Neuronal stem cell (in vitro differentiated cells): ENCODE measurements at regions not wholly inside any gene's neighbourhood (a gene's known extent, or its start where the extent isn't known, plus 50 kb on each side); places are given as distances from the start of the nearest gene placed in this dataset.

Experiments
- DNase-seq: peaks from one replicate; pipeline ENCODE4 v3.0.0-alpha.2; 2013; ENCODE audit warnings: low spot score
- H2AFZ ChIP-seq: one replicate; pipeline ENCODE4 v1.6.1; 2013; ENCODE audit warnings: mild to moderate bottlenecking, low read length, inconsistent platforms
- H2AK5ac ChIP-seq: 2 replicates; pipeline ENCODE4 v1.6.1; 2013; ENCODE audit warnings: low read depth, mild to moderate bottlenecking, inconsistent platforms, low read length, moderate library complexity, mixed read lengths
- H2BK120ac ChIP-seq: 2 replicates; pipeline ENCODE4 v1.6.1; 2013; ENCODE audit warnings: low read depth, mild to moderate bottlenecking, inconsistent platforms, low read length, moderate library complexity, mixed read lengths
- H2BK12ac ChIP-seq: one replicate; pipeline ENCODE4 v1.6.1; 2013; ENCODE audit warnings: low read length, inconsistent platforms
- H2BK15ac ChIP-seq: 2 replicates; pipeline ENCODE4 v1.6.1; 2013; ENCODE audit warnings: mild to moderate bottlenecking, low read length, inconsistent platforms, mixed read lengths
- H2BK5ac ChIP-seq: one replicate; pipeline ENCODE4 v1.6.1; 2013; ENCODE audit warnings: inconsistent platforms, mild to moderate bottlenecking, low read length, moderate library complexity
- H3K14ac ChIP-seq: one replicate; pipeline ENCODE4 v1.6.1; 2013; ENCODE audit warnings: low read length, inconsistent platforms
- H3K18ac ChIP-seq: 2 replicates; pipeline ENCODE4 v1.6.1; 2013; ENCODE audit warnings: low read length, inconsistent platforms
- H3K23ac ChIP-seq: 2 replicates; pipeline ENCODE4 v1.6.1; 2013; ENCODE audit warnings: low read depth, mild to moderate bottlenecking, mixed read lengths, low read length, inconsistent platforms; ENCODE audit not compliant: poor library complexity
- H3K27ac ChIP-seq: replicated peaks from 3 replicates; pipeline ENCODE4 v1.5.1; 2013; ENCODE audit warnings: low read length, inconsistent platforms
- H3K27me3 ChIP-seq, 3 experiments: 2 replicates each; pipeline ENCODE4 v1.6.1; 2013; ENCODE audit warnings: low read length in 3 of 3, mild to moderate bottlenecking in 2 of 3, inconsistent platforms in 1 of 3, low read depth in 1 of 3, mixed read lengths in 1 of 3, moderate library complexity in 1 of 3; ENCODE audit not compliant: control insufficient read depth in 3 of 3, insufficient read depth in 3 of 3
- H3K36me3 ChIP-seq, 2 donors: replicated peaks in 1 of 2; 2 replicates each; pipeline ENCODE4 v1.6.1; 2013; ENCODE audit warnings: low read length in 2 of 2; ENCODE audit not compliant: control insufficient read depth in 2 of 2, insufficient read depth in 2 of 2
- H3K4ac ChIP-seq: 2 replicates; pipeline ENCODE4 v1.6.1; 2013; ENCODE audit warnings: inconsistent platforms, mild to moderate bottlenecking, low read length, moderate library complexity
- H3K4me1 ChIP-seq, 2 donors: 1 replicate in 1 of 2; 2 replicates in 1 of 2; pipeline ENCODE4 v1.6.1; 2013; ENCODE audit warnings: low read length in 2 of 2, low read depth in 1 of 2; ENCODE audit not compliant: control insufficient read depth in 2 of 2, insufficient read depth in 1 of 2
- H3K4me2 ChIP-seq: one replicate; pipeline ENCODE4 v1.6.1; 2013; ENCODE audit warnings: mild to moderate bottlenecking, low read length, inconsistent platforms; ENCODE audit not compliant: insufficient read depth, poor library complexity, severe bottlenecking
- H3K4me3 ChIP-seq, 2 donors: 2 replicates each; pipeline ENCODE4 v1.5.1; 2013; ENCODE audit warnings: low read length in 2 of 2, mild to moderate bottlenecking in 2 of 2, inconsistent platforms in 1 of 2, moderate library complexity in 1 of 2
- H3K79me1 ChIP-seq: one replicate; pipeline ENCODE4 v1.6.1; 2013; ENCODE audit warnings: low read depth, mild to moderate bottlenecking, inconsistent platforms, low read length, moderate library complexity
- H3K9ac ChIP-seq: one replicate; pipeline ENCODE4 v1.6.1; 2013; ENCODE audit warnings: mild to moderate bottlenecking, low read depth, low read length, inconsistent platforms; ENCODE audit not compliant: poor library complexity
- H3K9me3 ChIP-seq, 2 donors: replicated peaks in 1 of 2; 2 replicates each; pipeline versions ENCODE3 to v1.6.1; 2013; ENCODE audit warnings: low read length in 2 of 2, mild to moderate bottlenecking in 2 of 2, inconsistent platforms in 1 of 2, low read depth in 1 of 2, mixed read lengths in 1 of 2, moderate library complexity in 1 of 2; ENCODE audit not compliant: control insufficient read depth in 2 of 2, insufficient read depth in 1 of 2
- H4K8ac ChIP-seq: one replicate; pipeline ENCODE4 v1.6.1; 2013; ENCODE audit warnings: low read depth, mild to moderate bottlenecking, inconsistent platforms, low read length, moderate library complexity
- H4K91ac ChIP-seq: one replicate; pipeline ENCODE4 v1.6.1; 2013; ENCODE audit warnings: low read length, low read depth, mild to moderate bottlenecking, inconsistent platforms; ENCODE audit not compliant: poor library complexity
- WGBS, 2 donors: extraction: QIAGEN DNeasy Blood & Tissue Kit; methylation state at CpG; one replicate each; pipeline ENCODE4 v1.1.7; 2013; ENCODE audit warnings: missing lambda C conversion rate in 2 of 2, mixed read lengths in 1 of 2; ENCODE audit not compliant: insufficient read length in 2 of 2, insufficient replicate concordance in 1 of 2; ENCODE audit errors: extremely low coverage in 2 of 2; 5-methylcytosine and 5-hydroxymethylcytosine counted together

- Histone ChIP-seq H3K9ac (peak overlapping the region; percentile 77), H3K4ac (no peak overlapping the region), H3K18ac (no peak overlapping the region), H3K36me3 (no peaks in the 10 kb centered on the region), H3K4me3 (peak overlapping the region in 1 of 2 donors; percentile 37), H2AK5ac (no peak overlapping the region), H4K91ac (no peak overlapping the region), H3K4me1 (no peaks in the 10 kb centered on the region), H2BK12ac (no peak overlapping the region), H3K27ac (no peak overlapping the region), H3K79me1 (peaks cover 3% of the 10 kb centered on the region), H2BK5ac (no peak overlapping the region), H3K14ac (no peak overlapping the region), H3K9me3 (peaks cover 0 to 4% of the 10 kb centered on the region in 2 donors), H2BK120ac (no peak overlapping the region), H3K27me3 (peaks cover 0 to 7% (median 0%) of the 10 kb centered on the region in 3 experiments), H3K23ac (no peak overlapping the region), H2AFZ (no peak overlapping the region), H4K8ac (no peak overlapping the region), H3K4me2 (no peak overlapping the region), H2BK15ac (no peak overlapping the region)
- no peak for DNase-seq
- no CpG with 5 or more reads among the region's 18 CpGs for WGBS, 2 donors
These were observed 77.4 kb upstream of the PPP1R26 start for GRCh38 chr9:135402048-135402738.

- no peak overlapping the region for H3K27ac ChIP-seq
- no peak overlapping the region for H3K4me2 ChIP-seq
- peak overlapping the region; percentile 37 for H3K4ac ChIP-seq
- no peak overlapping the region for H3K23ac ChIP-seq
- no peak overlapping the region for H2BK15ac ChIP-seq
- peaks cover 3% of the 10 kb centered on the region for H3K79me1 ChIP-seq
- peak overlapping the region in 1 of 2 donors; percentile 45 for H3K4me3 ChIP-seq
- no CpG with 5 or more reads among the region's 29 CpGs for WGBS, 2 donors
- H3K9me3 ChIP-seq: peaks cover 0 to 3% of the 10 kb centered on the region in 2 donors
- no peak overlapping the region for H4K8ac ChIP-seq
- H3K14ac ChIP-seq: peak overlapping the region; percentile 89
- peak overlapping the region; percentile 8 for H2BK120ac ChIP-seq
- no peak for DNase-seq
- H2BK5ac ChIP-seq: no peak overlapping the region
- no peak overlapping the region for H3K9ac ChIP-seq
- H2BK12ac ChIP-seq: peak overlapping the region; percentile 73
- peaks cover 0 to 7% (median 0%) of the 10 kb centered on the region in 3 experiments for H3K27me3 ChIP-seq
- H4K91ac ChIP-seq: no peak overlapping the region
- no peak overlapping the region for H3K18ac ChIP-seq
- no peak overlapping the region for H2AK5ac ChIP-seq
- no peak overlapping the region for H2AFZ ChIP-seq
- no peaks in the 10 kb centered on the region for H3K36me3 ChIP-seq
- H3K4me1 ChIP-seq: no peaks in the 10 kb centered on the region
These were observed 76.6 kb upstream of the PPP1R26 start for GRCh38 chr9:135402739-135403695.

GRCh38 chr9:135403733-135404450 is 75.7 kb upstream of the PPP1R26 start:
- Histone ChIP-seq H3K4me1 (no peaks in the 10 kb centered on the region), H2BK12ac (no peak overlapping the region), H4K91ac (no peak overlapping the region), H3K79me1 (peaks cover 3% of the 10 kb centered on the region), H2AFZ (no peak overlapping the region), H2BK5ac (no peak overlapping the region), H2BK120ac (no peak overlapping the region), H3K27ac (no peak overlapping the region), H2AK5ac (no peak overlapping the region), H3K18ac (peak overlapping the region; percentile 28), H3K9me3 (peaks cover 0 to 3% of the 10 kb centered on the region in 2 donors), H2BK15ac (no peak overlapping the region), H3K9ac (no peak overlapping the region), H3K4ac (no peak overlapping the region), H3K36me3 (no peaks in the 10 kb centered on the region), H3K4me3 (no peak overlapping the region), H3K14ac (no peak overlapping the region), H3K27me3 (peaks cover 0 to 7% (median 0%) of the 10 kb centered on the region in 3 experiments), H4K8ac (no peak overlapping the region), H3K23ac (no peak overlapping the region), H3K4me2 (no peak overlapping the region)
- DNase-seq: no peak
- no CpG with 5 or more reads among the region's 11 CpGs for WGBS, 2 donors
